WI38 (cell line): ENCODE measurements at regions not wholly inside any gene's neighbourhood (a gene's known extent, or its start where the extent isn't known, plus 50 kb on each side); places are given as distances from the start of the nearest gene placed in this dataset.
"Not testable (repeated sequence)": the region's sequence is repeated elsewhere in the genome, so short reads cannot be mapped to it uniquely, and the experiment has no call there.

ENCODE experiments used
- H3K4me3 ChIP-seq: 2 replicates; pipeline ENCODE4 v1.5.1; 2011; ENCODE audit warnings: low read depth, mild to moderate bottlenecking, control low read depth, low read length
- CTCF ChIP-seq: IDR thresholded peaks from 2 replicates; pipeline ENCODE4 v1.5.1; 2012; ENCODE audit warnings: low read depth, mild to moderate bottlenecking, control low read depth, low read length

GRCh38 chr4:84317513-84317912 lies 181.6 kb downstream of the NKX6-1 start:
- TF ChIP-seq CTCF, result no peak
- no peak overlapping the region for H3K4me3 ChIP-seq

DNA sequence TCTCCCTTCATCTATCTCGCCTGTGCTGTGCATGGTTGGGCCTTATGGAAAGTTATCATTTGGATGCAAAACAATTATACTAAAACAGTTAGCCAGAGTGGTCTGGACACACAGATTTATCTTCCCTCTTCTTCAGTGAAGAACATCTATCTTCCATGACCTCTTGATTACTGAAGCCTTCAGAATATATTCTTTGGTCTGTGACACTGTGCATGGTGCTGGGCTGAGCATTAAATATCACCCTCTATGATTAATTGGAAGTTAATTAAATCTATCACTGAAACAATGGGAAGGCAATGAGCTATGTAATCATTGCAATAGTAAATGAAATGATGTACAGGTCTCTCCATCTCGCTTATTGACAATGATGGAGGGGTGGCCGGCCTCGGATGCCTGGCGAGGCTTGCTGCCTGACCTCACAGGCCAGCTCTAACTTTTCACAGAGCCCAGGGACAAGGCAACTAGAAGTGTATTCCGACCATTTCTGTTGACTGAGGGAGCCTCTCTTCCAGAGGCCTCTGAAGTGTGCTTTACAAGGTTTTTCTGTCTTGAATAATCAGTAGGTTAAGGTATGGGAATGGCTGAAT lies 186.6 kb downstream of the NKX6-1 start:
- no peak overlapping the region for H3K4me3 ChIP-seq
- no peak for TF ChIP-seq CTCF

DNA sequence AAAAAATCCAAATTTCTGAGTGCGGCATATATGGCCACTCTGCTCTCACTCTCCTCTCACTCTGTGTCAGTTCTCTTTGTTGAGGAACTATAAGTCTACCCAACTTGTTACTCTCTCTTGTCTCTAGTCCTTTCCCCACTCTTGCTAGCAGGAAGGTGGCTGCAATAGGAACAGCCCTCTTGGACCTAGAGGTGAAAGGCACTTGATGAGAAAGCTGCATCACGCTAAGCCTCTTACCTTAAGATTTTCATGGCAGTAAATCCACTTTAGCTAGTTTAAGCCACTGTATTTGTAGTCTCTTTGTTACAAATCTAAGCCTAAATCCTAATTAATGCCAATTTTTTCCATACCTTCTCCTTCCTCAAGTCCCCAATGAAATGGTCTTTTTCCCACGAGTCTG lies 189.9 kb downstream of the NKX6-1 start:
- no peak overlapping the region for H3K4me3 ChIP-seq
- TF ChIP-seq CTCF, result no peak

- not testable (repeated sequence) for H3K4me3 ChIP-seq
Measured at GRCh38 chr4:84298719-84299254, 200.3 kb downstream of the NKX6-1 start.

GRCh38 chr4:84298023-84298718 lies 200.9 kb downstream of the NKX6-1 start:
- no peak for TF ChIP-seq CTCF
- H3K4me3 ChIP-seq, result no peak overlapping the region

- no peak overlapping the region for H3K4me3 ChIP-seq
- no peak for TF ChIP-seq CTCF
Measured at GRCh38 chr4:84291969-84292368, 207.1 kb downstream of the NKX6-1 start.

- TF ChIP-seq CTCF, result no peak
- H3K4me3 ChIP-seq, result no peak overlapping the region
Measured at GRCh38 chr4:84286048-84286447, 213.0 kb downstream of the NKX6-1 start.
